Naive B cell (primary cell): ENCODE measurements at regions not wholly inside any gene's neighbourhood (a gene's known extent, or its start where the extent isn't known, plus 50 kb on each side); places are given as distances from the start of the nearest gene placed in this dataset.
"Not testable (repeated sequence)": the region's sequence is repeated elsewhere in the genome, so short reads cannot be mapped to it uniquely, and the experiment has no call there.

Experiments
- ATAC-seq, 2 donors: fragments of 150-1000 bp; cut with Tn5 transposase; 2 replicates each; pipeline ENCODE4 v1.10.0; 2021; ENCODE audit warnings: low read depth in 2 of 2, mild to moderate bottlenecking in 2 of 2, moderate library complexity in 2 of 2
- DNase-seq: peaks from one replicate; pipeline ENCODE4 v3.0.0; 2022
- H3K27ac Mint-ChIP-seq, 6 donors: one replicate each; pipeline ENCODE4 v1.8.0; 2020 to 2022; ENCODE audit warnings: mild to moderate bottlenecking in 6 of 6, mixed read lengths in 6 of 6, moderate library complexity in 5 of 6, inconsistent platforms in 2 of 6
- H3K27me3 Mint-ChIP-seq, 3 donors: one replicate each; pipeline ENCODE4 v1.8.0; 2021 to 2022; ENCODE audit warnings: mixed read lengths in 3 of 3, mild to moderate bottlenecking in 1 of 3
- H3K36me3 Mint-ChIP-seq, 2 donors: one replicate each; pipeline ENCODE4 v1.8.0; 2020 to 2022; ENCODE audit warnings: mixed read lengths in 2 of 2, inconsistent platforms in 1 of 2, mild to moderate bottlenecking in 1 of 2
- H3K4me1 Mint-ChIP-seq, 3 donors: one replicate each; pipeline ENCODE4 v1.8.0; 2020 to 2022; ENCODE audit warnings: mixed read lengths in 3 of 3, inconsistent platforms in 1 of 3, mild to moderate bottlenecking in 1 of 3, moderate library complexity in 1 of 3
- H3K4me3 Mint-ChIP-seq, 8 donors: one replicate each; pipeline ENCODE4 v1.8.0; 2020 to 2022; ENCODE audit warnings: mild to moderate bottlenecking in 8 of 8, mixed read lengths in 8 of 8, moderate library complexity in 8 of 8, inconsistent platforms in 2 of 8
- H3K9me3 Mint-ChIP-seq, 7 donors: one replicate each; pipeline ENCODE4 v1.8.0; 2020 to 2022; ENCODE audit warnings: mixed read lengths in 7 of 7, mild to moderate bottlenecking in 5 of 7, inconsistent platforms in 2 of 7, moderate library complexity in 1 of 7

DNA sequence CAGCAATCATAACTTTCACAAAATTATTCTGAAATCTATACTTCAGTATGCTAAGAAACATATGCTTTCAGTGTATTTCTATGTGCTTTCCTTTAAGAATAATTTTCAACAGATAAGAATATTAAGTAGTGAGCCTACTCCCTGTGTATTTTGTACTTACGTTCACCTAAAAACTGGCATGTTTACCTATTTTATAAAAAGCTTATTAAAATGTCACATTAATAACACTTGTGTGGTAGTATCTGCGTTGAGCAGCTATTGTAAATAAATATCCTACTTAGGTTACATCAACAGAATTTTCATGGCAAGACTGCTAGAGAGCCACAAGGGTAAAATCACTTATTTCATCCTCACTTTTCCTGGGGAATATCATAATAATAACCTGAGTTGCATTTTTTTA is 113.4 kb upstream of the SLITRK5 start:
- H3K4me1 Mint-ChIP-seq: no peaks in the 10 kb centered on the region
- DNase-seq: no peak
- H3K27ac Mint-ChIP-seq: no peak overlapping the region
- peaks cover 2 to 8% (median 4%) of the 10 kb centered on the region in 7 donors for H3K9me3 Mint-ChIP-seq
- ATAC-seq: no peak
- no peak overlapping the region for H3K4me3 Mint-ChIP-seq
- H3K27me3 Mint-ChIP-seq: no peaks in the 10 kb centered on the region
- no peaks in the 10 kb centered on the region for H3K36me3 Mint-ChIP-seq

DNA sequence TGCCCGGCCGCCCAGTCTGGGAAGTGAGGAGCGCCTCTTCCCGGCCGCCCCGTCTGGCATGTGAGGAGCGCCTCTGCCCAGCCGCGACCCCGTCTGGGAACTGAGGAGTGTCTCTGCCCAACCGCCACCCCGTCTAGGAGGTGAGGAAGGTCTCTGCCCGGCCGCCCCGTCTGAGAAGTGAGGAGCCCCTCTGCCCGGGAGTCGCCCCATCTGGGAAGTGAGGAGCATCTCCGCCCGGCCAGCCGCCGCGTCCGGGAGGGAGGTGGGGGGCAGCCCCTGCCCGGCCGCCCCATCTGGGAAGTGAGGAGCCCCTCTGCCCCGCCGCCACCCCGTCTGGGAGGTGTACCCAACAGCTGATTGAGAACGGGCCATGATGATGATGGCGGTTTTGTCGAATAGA is 109.6 kb upstream of the SLITRK5 start:
- not testable (repeated sequence) for H3K27ac Mint-ChIP-seq, H3K4me1 Mint-ChIP-seq, H3K27me3 Mint-ChIP-seq, ATAC-seq, DNase-seq, H3K36me3 Mint-ChIP-seq, H3K4me3 Mint-ChIP-seq
- H3K9me3 Mint-ChIP-seq: peaks cover 2 to 22% (median 6%) of the 10 kb centered on the region in 7 donors

DNA sequence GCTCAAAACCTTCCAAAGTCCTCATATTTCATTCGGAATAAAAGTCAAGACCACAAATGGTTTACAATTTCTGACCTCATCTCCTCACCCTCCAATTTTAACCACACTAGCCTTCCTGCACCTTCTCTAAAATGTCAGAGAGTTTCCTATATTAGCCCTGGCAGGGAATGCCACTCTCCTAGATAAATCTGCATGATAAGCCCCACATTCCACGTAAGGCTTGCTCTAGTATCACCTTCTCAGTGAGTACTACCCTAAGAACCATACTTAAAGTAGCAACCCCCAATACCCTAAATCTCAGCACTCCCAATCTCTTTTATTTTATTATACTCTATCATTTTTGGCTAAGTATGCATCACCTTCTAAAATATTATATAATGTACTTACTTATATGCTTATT is 100.5 kb upstream of the SLITRK5 start:
- no peak for ATAC-seq
- H3K36me3 Mint-ChIP-seq: no peaks in the 10 kb centered on the region
- H3K27ac Mint-ChIP-seq: peak overlapping the region in 1 of 6 donors; percentile 65
- H3K4me1 Mint-ChIP-seq: no peaks in the 10 kb centered on the region
- no peaks in the 10 kb centered on the region for H3K27me3 Mint-ChIP-seq
- no peak overlapping the region for H3K4me3 Mint-ChIP-seq
- DNase-seq: no peak
- H3K9me3 Mint-ChIP-seq: peaks cover 0 to 13% (median 3%) of the 10 kb centered on the region in 7 donors

DNA sequence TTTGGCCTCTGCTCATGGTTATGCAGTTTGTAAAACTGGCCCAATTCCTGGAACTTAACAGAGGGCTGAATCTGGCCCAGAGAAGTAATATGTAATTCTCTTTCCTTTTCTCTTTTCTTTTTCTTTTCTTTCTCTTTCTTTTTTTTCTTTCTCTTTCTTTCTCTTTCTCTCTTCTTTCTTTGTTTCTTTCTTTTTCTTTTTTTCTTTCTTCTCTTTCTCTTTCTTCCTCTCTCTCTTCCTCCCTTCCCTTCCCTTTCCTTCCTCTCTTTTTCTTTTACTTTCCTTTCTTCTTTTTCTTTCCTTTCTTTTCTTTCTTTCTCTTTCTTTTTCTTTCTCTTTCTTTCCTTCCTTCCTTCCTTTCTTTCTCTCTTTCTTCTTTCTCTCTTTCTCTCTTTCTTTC is 88.8 kb upstream of the SLITRK5 start:
- no peak for ATAC-seq
- peaks cover 0 to 4% (median 3%) of the 10 kb centered on the region in 7 donors for H3K9me3 Mint-ChIP-seq
- H3K36me3 Mint-ChIP-seq: no peaks in the 10 kb centered on the region
- DNase-seq: no peak
- no peak overlapping the region for H3K4me3 Mint-ChIP-seq
- no peaks in the 10 kb centered on the region for H3K4me1 Mint-ChIP-seq
- no peaks in the 10 kb centered on the region for H3K27me3 Mint-ChIP-seq
- H3K27ac Mint-ChIP-seq: no peak overlapping the region

DNA sequence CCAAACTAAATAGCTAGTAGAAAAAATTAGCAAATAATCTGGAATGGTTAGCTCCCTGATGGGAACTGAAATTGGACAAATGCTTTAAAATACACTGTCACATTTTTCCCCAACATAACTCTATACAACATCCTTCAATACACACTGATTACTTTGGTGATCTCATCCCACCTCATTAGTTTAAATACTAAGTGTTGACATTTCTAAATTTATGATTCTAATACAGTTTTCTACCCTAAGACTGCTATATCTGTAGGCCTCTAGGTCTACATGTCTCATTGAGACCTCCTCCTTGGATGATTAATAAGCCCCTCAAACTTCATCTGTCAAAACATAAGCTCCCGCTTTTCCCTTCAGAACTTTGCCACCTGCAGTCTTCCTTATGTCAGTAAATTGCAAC is 80.7 kb upstream of the SLITRK5 start:
- Mint-ChIP-seq H3K36me3 (no peaks in the 10 kb centered on the region), H3K27me3 (no peaks in the 10 kb centered on the region), H3K4me1 (no peaks in the 10 kb centered on the region), H3K9me3 (peaks cover 0 to 12% (median 6%) of the 10 kb centered on the region in 7 donors), H3K4me3 (no peak overlapping the region), H3K27ac (no peak overlapping the region)
- ATAC-seq (no peak), DNase-seq (no peak)

DNA sequence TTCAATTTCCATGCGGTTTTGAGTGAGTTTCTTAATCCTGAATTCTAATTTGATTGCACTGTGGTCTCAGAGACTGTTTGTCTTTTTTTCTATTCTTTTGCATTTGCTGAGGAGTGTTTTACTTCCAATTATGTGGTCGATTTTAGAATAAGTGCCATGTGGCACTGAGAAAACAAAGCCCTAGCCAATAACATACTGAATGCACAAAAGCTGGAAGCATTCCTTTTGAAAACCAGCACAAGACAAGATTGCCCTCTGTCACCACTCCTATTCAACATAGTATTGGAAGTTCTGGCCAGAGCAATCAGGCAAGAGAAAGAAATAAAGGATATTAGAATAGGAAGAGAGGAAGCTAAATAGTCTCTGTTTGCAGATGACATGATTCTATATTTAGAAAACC is 66.7 kb upstream of the SLITRK5 start:
- H3K36me3 Mint-ChIP-seq, H3K4me3 Mint-ChIP-seq, DNase-seq, H3K4me1 Mint-ChIP-seq, ATAC-seq, H3K27ac Mint-ChIP-seq, H3K27me3 Mint-ChIP-seq: not testable (repeated sequence)
- peaks cover 0 to 15% (median 7%) of the 10 kb centered on the region in 7 donors for H3K9me3 Mint-ChIP-seq

DNA sequence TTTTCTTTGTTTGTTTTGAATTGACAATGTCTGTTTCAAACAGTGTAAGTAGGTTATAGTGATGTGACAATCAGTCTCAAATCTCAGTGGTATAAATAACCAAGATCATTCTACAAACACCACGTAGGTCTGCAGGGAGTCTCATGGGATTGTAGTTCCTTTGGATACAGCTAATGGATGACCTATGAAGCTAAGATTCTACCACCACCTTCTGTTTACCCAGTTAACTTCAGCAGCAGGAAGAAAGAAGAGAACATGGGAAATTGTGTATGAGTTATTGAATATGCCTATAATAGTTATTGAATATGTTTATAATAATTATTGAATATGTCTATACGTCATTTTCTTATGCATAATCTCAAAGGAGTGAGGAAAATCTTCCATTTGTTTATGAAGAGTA is 63.9 kb upstream of the SLITRK5 start:
- Mint-ChIP-seq H3K36me3 (no peaks in the 10 kb centered on the region), H3K27me3 (no peaks in the 10 kb centered on the region), H3K9me3 (peaks cover 5 to 16% (median 10%) of the 10 kb centered on the region in 7 donors), H3K27ac (no peak overlapping the region), H3K4me1 (no peaks in the 10 kb centered on the region), H3K4me3 (no peak overlapping the region)
- no peak for DNase-seq
- no peak for ATAC-seq

DNA sequence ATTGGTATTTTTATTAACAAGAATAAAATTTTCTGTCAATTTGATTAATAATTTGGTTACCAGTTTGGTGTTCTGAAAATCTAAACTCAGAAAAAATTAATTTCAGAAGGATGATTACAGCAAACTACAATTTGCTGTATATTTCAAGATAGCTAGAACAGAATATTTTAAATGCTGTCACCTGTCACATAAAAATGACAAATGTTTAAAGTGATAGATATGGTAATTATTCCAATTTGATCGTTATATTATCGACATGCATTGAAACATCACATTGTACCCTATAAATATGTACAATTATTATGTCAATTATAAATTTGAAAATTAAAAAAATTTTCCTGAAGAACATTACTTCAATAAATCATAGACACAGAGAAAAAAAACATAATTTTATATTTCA is 56.9 kb upstream of the SLITRK5 start:
- Mint-ChIP-seq H3K4me3 (no peak overlapping the region), H3K27ac (no peak overlapping the region), H3K36me3 (no peaks in the 10 kb centered on the region), H3K4me1 (no peaks in the 10 kb centered on the region), H3K9me3 (peaks cover 0 to 5% (median 2%) of the 10 kb centered on the region in 7 donors), H3K27me3 (no peaks in the 10 kb centered on the region)
- ATAC-seq (no peak), DNase-seq (no peak)
